ENCODE measurements at regions not wholly inside any gene's neighbourhood (a gene's known extent, or its start where the extent isn't known, plus 50 kb on each side); places are given as distances from the start of the nearest gene placed in this dataset.

GRCh38 chrX:98357146-98357545 lies 1473.4 kb downstream of the RPA4 start:
- CTCF ChIA-PET, result no interaction called here
- no peaks in the 10 kb centered on the region for H3K27me3 ChIP-seq (ENCODE audit: insufficient read depth, low read length)
- BruUV-seq (replicated peaks), result no TSS peak
- no peaks in the 10 kb centered on the region for H3K79me2 ChIP-seq (ENCODE audit: insufficient read depth, low read length)
- H3K9me3 ChIP-seq (ENCODE audit: control insufficient read depth in 1 of 2, insufficient read depth in 1 of 2, low read depth in 1 of 2, low read length in 2 of 2), result no peaks in the 10 kb centered on the region
- no peaks in the 10 kb centered on the region for H4K20me1 ChIP-seq (ENCODE audit: insufficient read depth)
- H3K9ac ChIP-seq (ENCODE audit: low read length), result no peak overlapping the region
- H3K4me1 ChIP-seq (ENCODE audit: control insufficient read depth in 1 of 2, insufficient read depth in 2 of 2, low read length in 2 of 2), result no peaks in the 10 kb centered on the region
- H3K36me3 ChIP-seq (ENCODE audit: control insufficient read depth in 1 of 2, insufficient read depth in 2 of 2, low read length in 2 of 2), result no peaks in the 10 kb centered on the region
- no peak overlapping the region for H3K4me2 ChIP-seq (ENCODE audit: low read length)
- no peak overlapping the region for H3K27ac ChIP-seq (ENCODE audit: low read depth, low read length)
- ATAC-seq (no peak), DNase-seq (ENCODE audit: low read depth, low spot score) (no peak)
- intact Hi-C loops (cut with micrococcal nuclease), result no loop called here
- H3K9me2 ChIP-seq (ENCODE audit: insufficient read depth), result no peaks in the 10 kb centered on the region
- no peak overlapping the region for H3K4me3 ChIP-seq (replicated peaks in 1 of 2; ENCODE audit: low read depth in 1 of 2, low read length in 2 of 2)
- H2AFZ ChIP-seq (ENCODE audit: low read depth, low read length, poor library complexity, severe bottlenecking), result no peak overlapping the region
- POLR2A ChIA-PET, result no interaction called here
- no peak for TF ChIP-seq ZNF274 (IDR thresholded peaks at IDR 0.05; ENCODE audit: low read depth, low read length)
- TF ChIP-seq TCF7L2 (IDR thresholded peaks at IDR 0.05; ENCODE audit: borderline replicate concordance, extremely low read depth, insufficient read depth, insufficient read length), result no peak
- TF ChIP-seq ZFX (IDR thresholded peaks at IDR 0.05), result no peak
- no peak for TF ChIP-seq ELF1 (IDR thresholded peaks at IDR 0.05; ENCODE audit: borderline replicate concordance, low read depth)
- no peak for TF ChIP-seq CBX3 (IDR thresholded peaks at IDR 0.05; ENCODE audit: low read depth)
- no peak for TF ChIP-seq YY1 (IDR thresholded peaks at IDR 0.05; ENCODE audit: extremely low read depth, insufficient replicate concordance, low read depth, low read length)
- TF ChIP-seq SRF (IDR thresholded peaks at IDR 0.05; ENCODE audit: low read depth), result no peak
- no peak for TF ChIP-seq ZBTB33 (IDR thresholded peaks at IDR 0.05; ENCODE audit: extremely low read depth, insufficient replicate concordance, low read length)
- no peak for TF ChIP-seq SIN3A (IDR thresholded peaks at IDR 0.05; ENCODE audit: low read depth)
- no peak for TF ChIP-seq REST (IDR thresholded peaks at IDR 0.05; ENCODE audit: low read depth)
- TF ChIP-seq MAX (IDR thresholded peaks at IDR 0.05), result no peak
- no peak for TF ChIP-seq EZH2 (IDR thresholded peaks at IDR 0.05)
- no peak for TF ChIP-seq CEBPB (IDR thresholded peaks at IDR 0.05; ENCODE audit: low read depth)
- no peak for TF ChIP-seq POLR2A (IDR thresholded peaks at IDR 0.05; ENCODE audit: borderline replicate concordance, extremely low read depth, insufficient read depth, insufficient read length)
- no peak for TF ChIP-seq ATF3 (IDR thresholded peaks at IDR 0.05)
- TF ChIP-seq EZH2phosphoT487 (IDR thresholded peaks at IDR 0.05; ENCODE audit: borderline replicate concordance), result no peak
- TF ChIP-seq RAD21 (IDR thresholded peaks at IDR 0.05; ENCODE audit: low read depth), result no peak
- TF ChIP-seq JUND (IDR thresholded peaks at IDR 0.05), result no peak
- no peak for TF ChIP-seq SP1 (IDR thresholded peaks at IDR 0.05; ENCODE audit: low read depth)
- RAD21 ChIA-PET (ENCODE audit: low non-redundant PET in 1 of 2, low total read pairs in 2 of 2, uncharacterized antibody in 2 of 2, unreplicated experiment in 2 of 2), result no interaction called here

Measured in HCT116 (cell line).